DMS79 (cell line): ENCODE measurements at regions not wholly inside any gene's neighbourhood (a gene's known extent, or its start where the extent isn't known, plus 50 kb on each side); places are given as distances from the start of the nearest gene placed in this dataset.

Source experiments
- DNase-seq: peaks from one replicate; lab custom pipeline; 2025; lab: John Stamatoyannopoulos, UW

DNA sequence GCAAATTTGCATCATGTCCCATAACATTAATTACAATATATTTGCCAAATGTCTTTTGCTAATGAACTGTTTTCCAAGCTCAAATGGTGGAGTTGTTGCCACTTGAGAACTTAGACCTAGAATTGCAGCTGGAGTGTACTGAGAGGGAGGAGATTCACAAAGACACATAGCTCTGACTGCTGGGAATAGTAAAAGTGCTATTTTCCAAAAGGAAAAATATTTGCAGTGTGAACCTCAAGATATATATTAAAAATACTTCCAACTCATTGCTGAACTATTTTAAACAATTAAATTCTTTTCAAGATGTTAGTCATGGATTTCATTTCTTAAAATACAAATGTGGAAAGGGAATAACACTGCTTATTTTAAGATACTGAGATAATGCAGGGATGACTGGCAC, 666.8 kb upstream of the ARPP21 start:
- no peak for DNase-seq

DNA sequence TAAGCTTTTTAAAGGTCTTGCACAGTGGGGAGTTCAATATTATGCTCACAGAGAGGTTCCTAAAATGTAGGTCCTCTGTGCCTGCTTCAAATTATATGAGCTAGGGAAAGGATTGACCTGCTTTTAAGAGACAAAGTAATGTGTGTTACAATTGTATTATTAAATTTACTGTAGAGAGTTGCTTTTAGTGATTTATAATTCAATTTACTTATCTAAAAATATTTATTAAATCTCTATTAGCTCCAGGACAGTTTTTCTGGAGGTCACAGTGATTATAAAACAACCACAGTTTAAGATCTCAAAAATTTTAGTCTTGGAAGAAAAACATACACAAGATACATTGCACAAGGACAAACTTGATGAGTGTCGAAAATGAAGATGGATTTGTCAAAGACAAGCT, 665.7 kb upstream of the ARPP21 start:
- DNase-seq = no peak

DNA sequence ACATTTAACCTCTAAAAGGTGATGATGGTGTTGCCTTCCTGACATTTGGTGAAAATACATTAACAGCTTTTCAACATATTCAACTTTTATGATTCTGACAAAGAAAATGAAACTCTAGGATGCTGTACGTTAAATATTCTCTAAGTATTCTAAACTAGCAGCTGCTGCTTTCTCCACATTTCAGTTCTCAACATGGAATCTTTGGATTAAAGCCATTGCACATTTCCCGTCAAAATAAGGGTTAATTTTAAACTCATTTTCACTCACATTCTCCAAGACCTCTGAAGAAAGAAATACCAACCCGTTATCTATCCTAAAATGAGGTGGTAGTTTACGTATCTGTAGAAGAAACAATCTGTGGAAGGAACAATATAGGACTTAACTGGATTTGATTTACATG, 655.7 kb upstream of the ARPP21 start:
- no peak for DNase-seq

DNA sequence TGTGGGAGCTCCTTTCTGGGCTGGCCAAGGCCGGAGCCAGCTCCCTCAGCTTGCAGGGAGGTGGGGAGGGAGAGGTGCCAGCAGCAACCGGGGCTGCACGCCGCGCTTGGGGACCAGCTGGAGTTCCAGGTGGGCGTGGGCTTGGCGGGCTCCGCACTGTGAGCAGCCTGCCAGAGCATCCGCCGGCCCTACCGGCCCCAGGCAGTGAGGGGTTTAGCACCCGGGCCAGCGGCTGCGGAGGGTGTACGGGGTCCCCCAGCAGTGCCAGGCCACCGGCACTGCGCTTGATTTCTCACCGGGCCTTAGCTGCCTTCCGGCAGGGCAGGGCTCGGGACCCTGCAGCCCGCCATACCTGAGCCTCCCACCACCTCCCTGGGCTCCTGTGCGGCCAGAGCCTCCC, 651.0 kb upstream of the ARPP21 start:
- DNase-seq = no peak

DNA sequence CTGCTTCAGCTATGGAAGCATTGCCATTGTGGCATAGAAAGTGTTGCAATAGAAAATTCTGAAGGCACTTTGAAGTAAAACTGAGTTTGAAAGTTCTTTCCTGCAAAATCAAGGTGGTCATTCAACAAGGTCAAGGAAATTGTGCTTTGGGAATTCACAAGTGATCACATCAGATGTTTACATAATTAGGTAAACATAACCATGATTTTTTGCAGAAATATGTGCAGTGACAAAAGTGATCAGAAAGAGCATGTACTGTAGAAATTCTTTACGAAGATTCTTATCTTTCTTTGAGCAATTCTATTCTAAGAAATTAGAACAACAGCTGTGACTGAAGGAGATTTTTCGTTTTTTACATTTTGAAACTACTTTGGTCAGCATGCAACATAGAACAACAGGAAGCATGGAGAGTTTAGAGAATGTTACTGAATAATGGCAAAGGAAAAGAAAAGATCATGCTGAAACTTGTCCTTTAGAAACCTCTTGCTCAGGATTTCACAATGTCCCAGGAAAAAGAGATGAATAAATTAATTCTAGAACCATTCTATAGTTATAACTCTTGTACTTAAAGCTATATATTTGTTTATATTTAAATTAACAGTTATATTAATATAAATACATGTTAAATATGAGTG, 643.4 kb upstream of the ARPP21 start:
- DNase-seq = no peak

DNA sequence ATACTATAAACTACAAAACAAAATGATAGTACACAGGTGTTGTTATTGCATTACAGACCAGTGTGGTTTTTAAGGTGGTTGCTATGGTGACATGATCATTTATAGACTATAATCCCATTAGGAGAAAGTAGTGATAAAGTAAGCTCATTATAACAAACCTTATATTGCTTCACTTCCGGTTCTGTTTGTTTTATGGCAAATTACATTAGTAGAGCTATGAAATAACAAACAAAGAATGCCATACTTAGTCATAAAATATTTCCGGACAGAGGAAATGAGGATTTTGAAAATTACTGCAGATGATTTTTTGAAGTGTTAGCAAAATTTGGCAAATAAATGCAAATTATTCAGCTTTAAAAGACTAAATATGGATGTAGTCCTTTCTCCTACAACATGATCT, 640.4 kb upstream of the ARPP21 start:
- DNase-seq = no peak

DNA sequence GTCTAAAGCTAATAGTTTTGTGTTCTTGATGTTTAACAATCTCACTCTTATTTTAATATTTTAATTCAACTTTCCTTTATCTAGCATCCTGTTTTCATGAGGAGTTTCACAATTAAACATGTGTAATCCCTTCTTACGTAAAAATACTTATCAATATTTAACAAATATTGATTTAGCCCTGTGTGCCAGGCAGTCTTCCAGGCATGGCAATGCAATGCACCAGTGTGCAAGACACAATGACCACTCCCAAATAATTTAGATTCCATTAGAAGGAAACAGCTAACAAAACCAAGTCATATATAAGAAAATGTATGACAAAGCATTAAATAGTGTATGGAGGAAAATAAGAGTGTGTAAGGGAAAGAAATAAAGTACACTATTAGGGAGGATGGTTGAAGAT, 627.1 kb upstream of the ARPP21 start:
- no peak for DNase-seq

DNA sequence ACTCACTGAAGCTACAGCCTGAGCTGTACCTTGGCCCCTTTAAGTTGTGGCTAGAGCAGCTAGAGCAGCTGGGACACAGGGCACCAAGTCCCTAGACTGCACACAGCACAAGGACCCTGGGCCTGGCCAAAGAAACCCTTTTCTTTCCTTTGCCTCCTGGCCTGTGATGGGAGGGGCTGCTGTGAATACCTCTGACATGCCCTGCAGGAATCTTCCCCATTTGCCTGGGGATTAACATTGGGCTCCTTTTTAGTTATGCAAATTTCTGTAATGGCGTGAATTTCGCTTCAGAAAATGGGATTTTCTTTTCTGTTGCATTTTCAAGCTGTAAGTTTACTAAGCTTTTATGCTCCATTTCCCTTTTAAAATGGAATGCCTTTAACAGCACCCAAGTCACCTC, 611.2 kb upstream of the ARPP21 start:
- no peak for DNase-seq

DNA sequence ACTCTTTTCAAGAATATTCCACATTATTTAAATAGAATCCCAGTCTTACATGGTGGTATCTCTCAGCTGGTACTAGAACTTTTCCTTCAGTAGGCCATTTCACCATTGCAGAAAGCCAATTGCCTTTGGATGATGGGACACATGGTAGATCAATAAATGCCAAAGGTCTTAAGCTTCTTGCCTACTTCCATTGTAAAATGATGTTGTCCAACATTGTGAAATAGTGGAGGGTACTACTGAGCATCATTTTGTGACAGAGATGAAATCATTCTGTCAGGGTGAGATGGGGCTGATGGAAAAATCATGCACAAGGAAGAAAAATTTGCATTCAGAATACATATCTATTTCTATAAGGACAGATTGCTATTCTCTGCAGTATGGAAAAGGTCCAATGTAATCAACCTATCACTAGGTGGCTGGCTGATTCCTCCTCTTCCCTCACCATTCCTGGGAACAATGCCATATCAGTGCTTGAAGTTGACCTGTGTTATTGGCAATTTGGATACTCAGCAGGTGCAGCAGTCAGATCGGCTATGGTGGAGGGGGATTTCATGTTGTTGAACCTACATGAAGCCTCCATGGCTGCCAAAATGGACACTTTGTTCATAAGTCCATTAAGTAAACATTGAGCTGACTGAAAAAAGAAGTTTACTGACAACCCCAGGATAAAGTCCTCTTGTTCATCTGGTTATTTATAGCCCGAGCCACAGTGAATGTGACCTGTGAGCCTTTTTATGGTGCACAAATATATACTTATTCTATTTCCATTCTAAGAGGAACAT, 596.9 kb upstream of the ARPP21 start:
- DNase-seq = no peak

DNA sequence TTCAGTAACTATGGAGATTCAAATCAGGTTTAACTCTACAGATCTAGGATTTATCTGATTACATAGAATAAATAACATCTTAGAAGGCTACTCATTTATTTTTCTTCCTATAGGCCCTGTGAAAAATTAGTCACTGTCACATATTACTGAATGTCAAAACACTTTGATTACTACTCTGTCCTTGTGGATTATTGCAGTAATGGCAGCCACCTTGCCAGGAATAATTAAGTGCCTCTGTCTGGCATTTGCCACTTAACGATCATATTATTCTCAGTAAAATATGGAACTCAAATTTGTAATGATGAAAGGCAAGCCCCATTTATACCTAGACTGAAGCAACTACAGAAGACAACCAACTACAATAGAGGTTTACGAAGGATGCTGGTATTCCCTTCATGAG, 596.3 kb upstream of the ARPP21 start:
- no peak for DNase-seq

DNA sequence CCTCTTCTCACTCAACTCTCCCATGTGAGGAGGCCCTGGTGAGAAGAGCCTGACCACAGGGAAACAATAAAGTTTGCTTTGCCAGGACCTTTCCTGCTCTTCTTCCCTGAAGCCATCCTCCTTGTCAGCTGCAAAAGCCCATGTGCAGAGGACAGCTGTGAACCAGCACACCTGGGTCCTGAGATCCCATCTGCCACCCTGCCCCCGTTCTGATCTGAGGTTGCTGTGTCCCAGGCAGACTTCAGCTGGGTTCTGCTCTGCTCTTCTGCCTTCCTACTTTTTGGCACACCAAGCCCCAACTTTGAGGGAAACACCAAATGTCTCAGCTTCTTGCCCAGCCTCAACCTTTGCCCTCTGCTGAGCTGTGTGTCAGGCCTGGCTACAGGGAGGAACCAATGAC, 595.1 kb upstream of the ARPP21 start:
- no peak for DNase-seq

DNA sequence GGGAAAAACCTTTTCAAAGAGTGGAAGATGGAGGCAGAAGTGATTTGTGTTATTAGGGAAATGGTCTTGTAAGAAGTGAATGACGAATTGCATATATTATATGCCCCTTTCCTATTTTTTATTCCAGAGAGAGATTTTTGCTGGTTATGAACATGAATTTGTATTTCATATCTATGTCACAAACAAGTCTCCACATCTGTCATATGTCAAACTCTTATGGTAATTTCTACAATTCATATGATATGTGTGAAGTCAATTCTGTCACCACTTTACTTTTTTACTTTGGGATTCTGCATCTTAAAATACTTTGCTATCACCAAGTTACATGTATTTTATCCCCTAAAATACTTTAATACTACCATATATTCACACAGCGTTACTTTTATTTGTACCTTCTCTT, 594.2 kb upstream of the ARPP21 start:
- no peak for DNase-seq

DNA sequence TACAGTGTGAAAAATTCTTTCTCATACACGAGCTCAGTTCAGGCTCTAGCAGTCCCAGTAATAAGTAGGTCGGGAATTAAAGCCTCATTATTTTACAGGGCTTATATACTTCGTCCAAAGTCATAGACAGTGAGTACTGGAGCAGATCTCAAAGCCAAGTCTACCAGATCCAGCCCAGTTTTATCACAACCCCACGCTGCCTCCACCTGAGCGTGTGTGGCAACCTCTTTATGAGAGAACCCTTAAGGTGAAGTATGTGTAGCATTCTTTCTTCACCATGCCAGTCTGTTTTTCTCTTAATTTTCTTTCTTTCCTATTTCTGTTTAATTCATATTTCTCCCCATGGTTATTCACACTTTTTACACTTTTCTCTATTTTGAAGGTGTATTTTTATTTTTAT, 574.6 kb upstream of the ARPP21 start:
- DNase-seq = no peak

DNA sequence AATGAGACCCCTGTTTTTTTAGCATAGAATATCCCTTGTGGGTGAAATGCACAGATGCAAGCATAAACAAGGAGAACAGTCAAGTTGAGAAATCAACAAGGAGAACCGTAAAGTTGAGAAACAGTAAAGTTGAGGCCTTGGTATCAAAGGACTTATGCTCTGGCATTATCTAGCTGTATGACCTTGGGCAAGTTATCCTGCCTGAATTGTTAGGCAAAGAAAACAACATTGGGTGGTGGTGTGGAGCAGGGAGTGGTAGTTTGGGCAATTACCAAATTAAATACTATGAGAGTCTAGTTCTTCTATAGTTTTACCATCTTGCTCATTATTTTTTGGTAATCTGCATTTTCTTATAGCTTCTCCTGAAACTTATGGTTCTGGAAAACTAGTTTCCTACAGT, 573.4 kb upstream of the ARPP21 start:
- no peak for DNase-seq

DNA sequence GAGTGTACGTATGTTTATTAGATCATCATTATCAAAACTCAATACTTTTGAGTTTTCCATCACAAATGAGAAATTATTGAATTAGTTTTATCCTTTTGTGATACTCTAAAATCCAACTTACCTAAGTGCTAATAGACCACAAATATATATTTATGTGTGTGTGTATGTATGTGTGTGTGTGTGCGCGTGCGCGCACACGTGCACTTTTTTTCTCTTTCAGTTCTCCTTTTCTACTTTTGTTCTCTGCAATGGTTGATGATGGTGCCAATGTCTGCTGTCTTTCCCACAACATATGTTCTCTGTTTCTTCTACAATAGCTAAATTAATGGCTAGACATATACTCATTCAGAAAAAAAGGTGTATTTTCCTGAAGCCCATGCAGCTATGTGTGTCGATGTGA, 571.6 kb upstream of the ARPP21 start:
- no peak for DNase-seq

DNA sequence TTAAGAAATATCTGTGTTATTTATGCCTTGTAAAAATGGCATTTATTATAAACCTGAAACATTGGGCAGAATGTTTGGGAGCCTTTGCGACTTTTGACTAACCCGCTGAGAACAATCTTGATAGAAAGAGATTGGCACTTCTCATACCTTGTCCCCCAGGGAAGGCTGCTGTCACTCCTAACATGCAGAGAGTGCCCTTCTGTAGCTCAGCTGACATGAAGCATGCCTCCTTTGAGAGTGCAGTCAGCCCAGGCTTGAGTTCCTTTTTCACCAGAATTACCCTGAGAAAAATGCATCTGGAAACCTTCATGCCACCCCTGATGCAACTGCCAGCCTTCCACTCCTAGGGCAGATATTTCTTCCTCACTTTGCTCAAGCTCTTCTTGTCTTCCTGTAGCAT, 569.2 kb upstream of the ARPP21 start:
- DNase-seq = no peak

DNA sequence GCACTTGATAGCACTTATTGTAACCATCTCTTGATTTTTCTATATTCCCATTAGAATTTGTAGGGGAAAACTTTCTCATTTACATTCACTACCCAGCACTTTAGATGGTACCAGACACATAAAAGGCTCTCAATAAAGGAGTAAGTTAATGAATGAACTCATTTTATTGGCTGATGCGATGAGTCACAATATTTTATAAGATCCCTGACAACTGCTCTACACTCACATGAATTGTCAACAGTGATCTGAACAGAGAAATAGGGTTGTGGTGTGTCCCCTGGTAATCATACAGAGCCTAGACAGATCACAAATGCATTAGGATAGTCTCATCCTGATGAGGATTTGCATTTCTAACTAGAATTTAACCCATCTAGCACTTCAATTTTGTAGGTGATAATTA, 567.6 kb upstream of the ARPP21 start:
- no peak for DNase-seq

DNA sequence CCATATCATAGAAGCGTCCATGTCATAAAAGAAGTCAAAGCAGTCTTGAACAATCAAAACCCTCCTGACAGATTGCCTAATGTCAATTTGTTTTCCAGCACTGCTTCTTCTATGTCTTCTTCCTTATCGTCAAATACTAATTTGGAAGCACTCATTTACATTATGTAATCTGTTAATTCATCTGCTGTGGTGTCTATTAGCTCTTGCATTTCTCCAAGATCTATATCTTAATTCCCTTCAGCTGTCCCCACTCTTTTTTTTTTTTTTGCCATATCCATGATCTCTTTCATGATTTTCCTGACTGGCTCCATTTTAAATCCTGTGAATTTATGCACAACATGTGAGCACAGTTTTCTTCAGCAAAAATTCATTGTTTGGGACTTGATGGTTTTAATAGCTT, 560.5 kb upstream of the ARPP21 start:
- DNase-seq = no peak

DNA sequence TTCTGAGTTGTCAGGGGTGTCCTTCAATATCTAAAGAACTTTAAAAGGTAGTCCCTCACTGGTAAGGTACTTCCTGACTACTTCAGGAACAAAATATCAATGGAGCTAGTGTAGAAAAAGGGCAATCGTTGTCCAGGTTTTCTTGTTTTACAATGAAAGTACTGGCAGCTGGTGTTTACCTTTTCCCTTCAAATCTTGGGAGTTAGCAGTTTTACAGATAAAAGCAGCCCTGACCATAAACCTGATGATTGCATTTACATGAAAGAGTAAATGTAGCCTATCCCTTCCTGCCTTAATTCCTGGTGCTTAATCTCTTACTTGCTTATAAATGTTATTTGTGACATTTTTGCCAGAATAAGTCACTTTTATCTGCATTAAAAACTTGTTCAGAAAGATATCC, 559.9 kb upstream of the ARPP21 start:
- no peak for DNase-seq

DNA sequence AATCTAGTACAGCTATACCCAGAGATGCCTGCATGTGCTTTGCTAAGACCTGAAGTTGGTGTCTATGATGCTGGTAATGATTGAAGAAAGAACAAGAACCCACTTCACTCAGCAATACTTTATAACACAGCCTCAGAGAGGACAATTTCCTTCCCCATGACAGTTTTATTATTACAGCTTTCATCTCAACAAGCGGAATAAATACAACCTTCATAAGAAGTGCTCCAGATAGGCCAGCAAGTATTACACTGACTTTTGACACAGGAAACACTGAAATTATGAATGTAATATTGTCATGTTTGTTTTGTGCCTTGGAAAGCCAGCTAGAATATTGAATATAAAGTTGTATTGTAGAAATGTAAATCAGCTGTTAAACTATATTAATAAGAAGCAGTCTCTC, 557.4 kb upstream of the ARPP21 start:
- DNase-seq = no peak

DNA sequence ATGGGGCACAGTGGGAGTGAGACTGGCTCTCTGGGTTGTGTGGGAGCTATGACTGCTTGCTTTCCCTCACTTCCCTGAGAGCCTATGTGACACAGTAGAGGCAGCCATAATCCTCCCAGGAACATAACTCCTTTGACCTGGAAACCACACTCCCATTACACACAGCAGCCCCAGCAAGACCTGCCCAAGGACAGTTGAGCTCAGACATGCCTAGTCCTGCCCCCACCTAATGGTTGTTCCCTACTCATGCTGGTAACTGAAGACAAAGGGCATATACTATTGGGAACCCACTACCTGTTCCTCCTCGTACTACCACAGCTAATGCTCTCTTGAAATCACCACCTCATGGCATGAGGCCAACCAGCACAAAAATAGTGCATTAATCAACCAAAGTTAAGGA, 550.4 kb upstream of the ARPP21 start:
- peak; percentile 54 for DNase-seq

DNA sequence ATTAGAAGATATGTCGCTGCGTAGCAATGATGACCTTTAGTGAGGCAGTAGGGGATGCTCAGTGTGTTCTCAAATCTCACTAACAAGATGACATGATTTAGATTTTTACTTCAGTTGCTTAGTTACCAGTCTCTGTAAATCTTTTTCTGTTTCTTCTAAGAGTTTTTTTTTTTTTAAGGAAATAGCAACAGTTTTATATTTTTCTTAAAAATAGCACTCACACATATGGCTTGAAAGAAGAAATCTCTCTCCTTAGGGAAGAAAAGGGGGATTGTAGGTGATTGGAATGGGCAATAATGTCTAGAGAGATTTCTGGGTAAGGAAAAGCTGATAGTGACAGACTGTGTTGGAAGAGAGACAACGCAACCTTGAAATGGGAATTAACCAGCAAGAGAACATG, 524.6 kb upstream of the ARPP21 start:
- DNase-seq = no peak

DNA sequence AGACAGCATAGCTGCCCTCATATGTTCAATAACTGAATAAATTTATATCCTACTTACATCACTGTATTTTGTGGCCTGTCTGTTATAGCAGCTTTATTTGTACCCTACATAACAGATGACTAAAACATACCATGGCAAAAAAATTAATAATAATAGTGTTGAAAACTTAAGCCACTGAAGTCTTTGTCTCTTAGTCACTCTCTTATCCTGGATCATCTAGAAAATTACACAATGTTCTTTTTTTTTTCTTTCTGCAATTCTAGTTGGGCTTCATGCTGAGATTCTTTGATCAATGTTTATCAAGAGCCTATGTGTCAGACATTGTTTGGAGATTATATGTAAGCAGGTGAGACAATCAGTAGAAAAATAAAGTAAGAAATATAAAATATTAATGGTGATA, 519.3 kb upstream of the ARPP21 start:
- no peak for DNase-seq

DNA sequence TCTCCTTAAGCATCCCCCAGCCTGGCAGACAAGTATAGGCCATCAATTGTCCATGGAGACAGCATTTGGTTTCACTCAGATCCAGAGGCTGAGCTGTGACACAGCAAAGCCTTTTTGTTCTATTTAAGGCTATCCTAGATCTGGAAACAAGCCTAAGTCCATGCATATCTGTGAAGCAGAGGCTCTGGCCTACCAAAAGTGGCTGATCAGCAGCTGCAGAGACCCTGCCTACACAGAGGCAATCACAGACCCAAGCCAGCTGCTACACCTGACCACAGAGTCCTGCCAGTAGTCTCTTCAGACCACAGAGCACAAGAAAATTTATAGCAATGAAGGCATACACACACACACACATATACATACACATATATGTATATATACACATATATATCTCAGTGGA, 501.7 kb upstream of the ARPP21 start:
- no peak for DNase-seq
